ENCODE measurements at regions not wholly inside any gene's neighbourhood (a gene's known extent, or its start where the extent isn't known, plus 50 kb on each side); places are given as distances from the start of the nearest gene placed in this dataset.

GRCh38 chr14:97318380-97318779 lies 521.2 kb downstream of the VRK1 start:
- Histone ChIP-seq H3K27me3 (no peaks in the 10 kb centered on the region), H3K4me3 (no peak overlapping the region), H3K27ac (no peak overlapping the region), H3K36me3 (no peaks in the 10 kb centered on the region), H3K4me1 (no peaks in the 10 kb centered on the region), H3K9me3 (peaks cover 0 to 22% (median 1%) of the 10 kb centered on the region in 4 donors)
- no peak for DNase-seq (ENCODE audit: low spot score in 2 of 2)
- 81 to 82% methylated on average over 2 of the region's 2 CpGs for WGBS, 2 donors
- TF ChIP-seq POLR2A (IDR thresholded peaks at IDR 0.05) (no peak), EP300 (IDR thresholded peaks at IDR 0.05) (no peak), CTCF (IDR thresholded peaks at IDR 0.05) (no peak)

GRCh38 chr14:97319691-97320090 lies 522.5 kb downstream of the VRK1 start:
- Histone ChIP-seq H3K36me3 (no peaks in the 10 kb centered on the region), H3K4me1 (no peaks in the 10 kb centered on the region), H3K4me3 (no peak overlapping the region), H3K27me3 (no peaks in the 10 kb centered on the region), H3K27ac (no peak overlapping the region), H3K9me3 (peaks cover 0 to 16% (median 0%) of the 10 kb centered on the region in 4 donors)
- DNase-seq (ENCODE audit: low spot score in 2 of 2) = no peak
- TF ChIP-seq CTCF (IDR thresholded peaks at IDR 0.05) (no peak), POLR2A (IDR thresholded peaks at IDR 0.05) (no peak), EP300 (IDR thresholded peaks at IDR 0.05) (no peak)
- WGBS, 2 donors = 71% methylated on average over 3 of the region's 3 CpGs

GRCh38 chr14:97328743-97329142 lies 531.6 kb downstream of the VRK1 start:
- peaks cover 0 to 3% (median 0%) of the 10 kb centered on the region in 4 donors for H3K9me3 ChIP-seq
- 87 to 90% methylated on average over 3 of the region's 3 CpGs for WGBS, 2 donors
- TF ChIP-seq EP300 (IDR thresholded peaks at IDR 0.05) (no peak), POLR2A (IDR thresholded peaks at IDR 0.05) (no peak), CTCF (IDR thresholded peaks at IDR 0.05) (no peak)
- H3K27ac ChIP-seq = no peak overlapping the region
- H3K36me3 ChIP-seq = no peaks in the 10 kb centered on the region
- no peaks in the 10 kb centered on the region for H3K4me1 ChIP-seq
- H3K27me3 ChIP-seq = no peaks in the 10 kb centered on the region
- H3K4me3 ChIP-seq = no peak overlapping the region
- no peak for DNase-seq (ENCODE audit: low spot score in 2 of 2)

GRCh38 chr14:97329701-97330100 lies 532.5 kb downstream of the VRK1 start:
- Histone ChIP-seq H3K4me3 (no peak overlapping the region), H3K4me1 (no peaks in the 10 kb centered on the region), H3K27me3 (no peaks in the 10 kb centered on the region), H3K27ac (no peak overlapping the region), H3K9me3 (no peaks in the 10 kb centered on the region), H3K36me3 (no peaks in the 10 kb centered on the region)
- 66 to 71% methylated on average over 2 of the region's 2 CpGs for WGBS, 2 donors
- no peak for TF ChIP-seq CTCF (IDR thresholded peaks at IDR 0.05)
- no peak for TF ChIP-seq POLR2A (IDR thresholded peaks at IDR 0.05)
- TF ChIP-seq EP300 (IDR thresholded peaks at IDR 0.05) = no peak
- DNase-seq (ENCODE audit: low spot score in 2 of 2) = no peak

GRCh38 chr14:97331058-97331457 lies 533.9 kb downstream of the VRK1 start:
- no peaks in the 10 kb centered on the region for H3K9me3 ChIP-seq
- H3K27me3 ChIP-seq = no peaks in the 10 kb centered on the region
- TF ChIP-seq EP300 (IDR thresholded peaks at IDR 0.05) = no peak
- no peak for TF ChIP-seq POLR2A (IDR thresholded peaks at IDR 0.05)
- TF ChIP-seq CTCF (IDR thresholded peaks at IDR 0.05) = no peak
- H3K4me3 ChIP-seq = no peak overlapping the region
- no peaks in the 10 kb centered on the region for H3K4me1 ChIP-seq
- H3K36me3 ChIP-seq = no peaks in the 10 kb centered on the region
- no peak for DNase-seq (ENCODE audit: low spot score in 2 of 2)
- no peak overlapping the region for H3K27ac ChIP-seq
- 81 to 90% methylated on average over 3 of the region's 3 CpGs for WGBS, 2 donors
